Chondrocyte (in vitro differentiated cells): ENCODE measurements at regions not wholly inside any gene's neighbourhood (a gene's known extent, or its start where the extent isn't known, plus 50 kb on each side); places are given as distances from the start of the nearest gene placed in this dataset.

ENCODE experiments used
- DNase-seq: peaks from one replicate; pipeline ENCODE4 v3.0.0; 2021; ENCODE audit warnings: mixed read lengths, low spot score
- H3K27ac Mint-ChIP-seq: one replicate; pipeline ENCODE4 v1.8.0; 2021; ENCODE audit warnings: mild to moderate bottlenecking, moderate library complexity, mixed read lengths; ENCODE audit not compliant: unreplicated experiment
- H3K27me3 Mint-ChIP-seq: 2 replicates; pipeline ENCODE4 v1.8.0; 2021; ENCODE audit warnings: low read depth, mixed read lengths
- H3K36me3 Mint-ChIP-seq: 2 replicates; pipeline ENCODE4 v1.8.0; 2021; ENCODE audit warnings: low read depth, mixed read lengths
- H3K4me1 Mint-ChIP-seq: 2 replicates; pipeline ENCODE4 v1.8.0; 2021; ENCODE audit warnings: low read depth, mild to moderate bottlenecking, mixed read lengths
- H3K4me3 Mint-ChIP-seq: one replicate; pipeline ENCODE4 v1.8.0; 2021; ENCODE audit warnings: mild to moderate bottlenecking, moderate library complexity, mixed read lengths; ENCODE audit not compliant: unreplicated experiment
- H3K9me3 Mint-ChIP-seq: 2 replicates; pipeline ENCODE4 v1.8.0; 2021; ENCODE audit warnings: low read depth, mixed read lengths
- CTCF ChIP-seq: fragments of 200-600 bp; sonication (generic); IDR thresholded peaks from 2 replicates; pipeline ENCODE4 v1.5.0; 2021; ENCODE audit warnings: antibody characterized with exemption, mild to moderate bottlenecking, moderate library complexity

- DNase-seq, result no peak
- peak overlapping the region; percentile 18 for H3K27ac Mint-ChIP-seq
- peaks cover 2% of the 10 kb centered on the region for H3K27me3 Mint-ChIP-seq
- no peak for TF ChIP-seq CTCF
- peaks cover 24% of the 10 kb centered on the region for H3K4me1 Mint-ChIP-seq
- H3K9me3 Mint-ChIP-seq, result peaks cover under 1% of the 10 kb centered on the region
- no peaks in the 10 kb centered on the region for H3K36me3 Mint-ChIP-seq
- no peak overlapping the region for H3K4me3 Mint-ChIP-seq
Observed at GRCh38 chr13:47678201-47678968, 322.7 kb downstream of the SUCLA2 start.

GRCh38 chr13:47675871-47676270 is 325.2 kb downstream of the SUCLA2 start:
- no peak for DNase-seq
- Mint-ChIP-seq H3K4me1 (peaks cover 20% of the 10 kb centered on the region), H3K27ac (no peak overlapping the region), H3K36me3 (no peaks in the 10 kb centered on the region), H3K9me3 (no peaks in the 10 kb centered on the region), H3K27me3 (peaks cover 2% of the 10 kb centered on the region), H3K4me3 (no peak overlapping the region)
- TF ChIP-seq CTCF, result no peak

- no peak for DNase-seq
- H3K27ac Mint-ChIP-seq, result peak overlapping the region; percentile 52
- H3K36me3 Mint-ChIP-seq, result no peaks in the 10 kb centered on the region
- H3K9me3 Mint-ChIP-seq, result no peaks in the 10 kb centered on the region
- H3K4me1 Mint-ChIP-seq, result no peaks in the 10 kb centered on the region
- H3K27me3 Mint-ChIP-seq, result peaks cover 2% of the 10 kb centered on the region
- TF ChIP-seq CTCF, result no peak
- H3K4me3 Mint-ChIP-seq, result no peak overlapping the region
Observed at GRCh38 chr13:47673009-47673850, 327.8 kb downstream of the SUCLA2 start.

- H3K27me3 Mint-ChIP-seq, result peaks cover 2% of the 10 kb centered on the region
- no peak overlapping the region for H3K4me3 Mint-ChIP-seq
- no peak overlapping the region for H3K27ac Mint-ChIP-seq
- no peaks in the 10 kb centered on the region for H3K4me1 Mint-ChIP-seq
- TF ChIP-seq CTCF, result no peak
- H3K36me3 Mint-ChIP-seq, result no peaks in the 10 kb centered on the region
- DNase-seq, result no peak
- peaks cover 3% of the 10 kb centered on the region for H3K9me3 Mint-ChIP-seq
Observed at GRCh38 chr13:47672245-47673008, 328.6 kb downstream of the SUCLA2 start.

GRCh38 chr13:47671776-47672175 is 329.3 kb downstream of the SUCLA2 start:
- H3K4me3 Mint-ChIP-seq, result no peak overlapping the region
- H3K9me3 Mint-ChIP-seq, result peaks cover 3% of the 10 kb centered on the region
- H3K4me1 Mint-ChIP-seq, result no peaks in the 10 kb centered on the region
- DNase-seq, result no peak
- no peak overlapping the region for H3K27ac Mint-ChIP-seq
- H3K36me3 Mint-ChIP-seq, result no peaks in the 10 kb centered on the region
- TF ChIP-seq CTCF, result no peak
- H3K27me3 Mint-ChIP-seq, result peaks cover 2% of the 10 kb centered on the region
